SK-N-SH (cell line): ENCODE measurements at regions not wholly inside any gene's neighbourhood (a gene's known extent, or its start where the extent isn't known, plus 50 kb on each side); places are given as distances from the start of the nearest gene placed in this dataset.

Experiments used
- CTCF ChIA-PET: fragments of 300-600, 350-600 bp; formaldehyde crosslinking; extraction: SDS; loops from one replicate; lab custom pipeline; 2021; lab: Yijun Ruan, JAX
- POLR2A ChIA-PET: fragments of 350-600 bp; sonication (Branson Sonifier 250); formaldehyde crosslinking; extraction: SDS; loops from one replicate; lab custom pipeline; 2020; ENCODE audit warnings: antibody characterized with exemption, inconsistent platforms; lab: Yijun Ruan, JAX
- DNase-seq: peaks from one replicate; pipeline ENCODE4 v3.0.0; 2012
- H2AFZ ChIP-seq: fragments of 200-600 bp; sonication (generic); 2 replicates; pipeline ENCODE4 v1.8.1; 2016; ENCODE audit warnings: antibody characterized with exemption, mild to moderate bottlenecking, low read depth
- H3F3A ChIP-seq: fragments of 200-600 bp; sonication (generic); replicated peaks from 2 replicates; pipeline ENCODE3; 2016; ENCODE audit warnings: antibody characterized with exemption, mild to moderate bottlenecking; ENCODE audit not compliant: insufficient read depth
- H3K27ac ChIP-seq, 2 experiments: fragments of 200-500 bp in 1 of 2; fragments of 200-600 bp in 1 of 2; sonication (Bioruptor generic) in 1 of 2; sonication (generic), shearing (Covaris generic) in 1 of 2; 2 replicates each; pipeline versions ENCODE4 v1.5.1 to v1.6.1; 2014 to 2016; ENCODE audit warnings: low read depth in 2 of 2, inconsistent platforms in 1 of 2, low read length in 1 of 2, mild to moderate bottlenecking in 1 of 2, mixed read lengths in 1 of 2
- H3K27me3 ChIP-seq: fragments of 200-600 bp; sonication (generic), shearing (Covaris generic); 2 replicates; pipeline ENCODE4 v1.6.1; 2016; ENCODE audit warnings: mixed run types; ENCODE audit not compliant: insufficient read depth
- H3K36me3 ChIP-seq, 2 experiments: fragments of 200-500 bp in 1 of 2; fragments of 200-600 bp in 1 of 2; sonication (Bioruptor generic) in 1 of 2; sonication (generic) in 1 of 2; replicated peaks in 1 of 2; 2 replicates each; pipeline versions ENCODE3 to v1.5.1; 2014 to 2016; ENCODE audit warnings: low read length in 1 of 2, mild to moderate bottlenecking in 1 of 2; ENCODE audit not compliant: insufficient read depth in 2 of 2, control insufficient read depth in 1 of 2
- H3K4me1 ChIP-seq, 2 experiments: fragments of 200-500 bp in 1 of 2; fragments of 200-600 bp in 1 of 2; sonication (Bioruptor generic) in 1 of 2; sonication (generic), shearing (Covaris generic) in 1 of 2; 2 replicates each; pipeline versions ENCODE4 v1.5.1 to v1.6.1; 2014 to 2016; ENCODE audit warnings: low read depth in 1 of 2, low read length in 1 of 2, mixed run types in 1 of 2; ENCODE audit not compliant: insufficient read depth in 2 of 2, control insufficient read depth in 1 of 2
- H3K4me2 ChIP-seq: fragments of 200-600 bp; sonication (generic), shearing (Covaris generic); 2 replicates; pipeline ENCODE4 v1.6.1; 2017; ENCODE audit warnings: mixed run types
- H3K4me3 ChIP-seq, 2 experiments: fragments of 200-500 bp in 1 of 2; fragments of 200-600 bp in 1 of 2; sonication (Bioruptor generic) in 1 of 2; sonication (generic), shearing (Covaris generic) in 1 of 2; 2 replicates each; pipeline versions ENCODE4 v1.5.1 to v1.8.1; 2014 to 2016; ENCODE audit warnings: low read depth in 2 of 2, inconsistent platforms in 1 of 2, low read length in 1 of 2, mild to moderate bottlenecking in 1 of 2, mixed read lengths in 1 of 2, moderate library complexity in 1 of 2
- H3K79me2 ChIP-seq: fragments of 200-600 bp; sonication (generic); 2 replicates; pipeline ENCODE4 v1.8.1; 2017; ENCODE audit warnings: mild to moderate bottlenecking; ENCODE audit not compliant: insufficient read depth
- H3K9ac ChIP-seq: fragments of 200-600 bp; sonication (generic); 2 replicates; pipeline ENCODE4 v1.6.1; 2017; ENCODE audit warnings: mixed run types
- H3K9me2 ChIP-seq: fragments of 200-600 bp; sonication (generic); 2 replicates; pipeline ENCODE4 v1.6.1; 2017; ENCODE audit warnings: mixed run types
- H3K9me3 ChIP-seq: fragments of 200-600 bp; sonication (generic); 2 replicates; pipeline ENCODE4 v1.6.1; 2017; ENCODE audit warnings: mixed run types, mild to moderate bottlenecking, moderate library complexity
- H4K20me1 ChIP-seq: fragments of 200-600 bp; sonication (generic); 2 replicates; pipeline ENCODE4 v1.6.1; 2017; ENCODE audit warnings: mild to moderate bottlenecking, mixed run types; ENCODE audit not compliant: insufficient read depth
- ELF1 ChIP-seq: IDR thresholded peaks from 2 replicates; pipeline ENCODE4 v1.4.0; 2012
- EZH2phosphoT487 ChIP-seq: fragments of 200-600 bp; sonication (generic); IDR thresholded peaks from 2 replicates; pipeline ENCODE4 v1.6.1; 2017; ENCODE audit warnings: low read depth, mixed run types, mild to moderate bottlenecking, antibody characterized with exemption, moderate library complexity, borderline replicate concordance
- FOXM1 ChIP-seq: IDR thresholded peaks from 2 replicates; pipeline ENCODE4 v1.4.0; 2012; ENCODE audit warnings: low read depth, mild to moderate bottlenecking
- GABPA ChIP-seq: IDR thresholded peaks from 2 replicates; pipeline ENCODE4 v1.4.0; 2012; ENCODE audit warnings: low read depth, mild to moderate bottlenecking
- MXI1 ChIP-seq: IDR thresholded peaks from 2 replicates; pipeline ENCODE4 v1.6.1; 2012; ENCODE audit warnings: mild to moderate bottlenecking, low read depth, low read length, improper control_type of control experiment
- NFIC ChIP-seq: IDR thresholded peaks from 2 replicates; pipeline ENCODE4 v1.4.0; 2012; ENCODE audit warnings: borderline replicate concordance
- RCOR1 ChIP-seq: fragments of 150-350 bp; IDR thresholded peaks from 2 replicates; pipeline ENCODE4 v1.6.1; 2017; ENCODE audit warnings: antibody characterized with exemption, low read length
- RFX5 ChIP-seq: IDR thresholded peaks from 2 replicates; pipeline ENCODE4 v1.6.1; 2012; ENCODE audit warnings: mild to moderate bottlenecking, improper control_type of control experiment, low read length
- SMC3 ChIP-seq: IDR thresholded peaks from 2 replicates; pipeline ENCODE4 v1.6.1; 2012; ENCODE audit warnings: low read depth, low read length, improper control_type of control experiment
- TAF1 ChIP-seq: IDR thresholded peaks from 2 replicates; pipeline ENCODE4 v1.6.1; 2012; ENCODE audit warnings: low read depth, mild to moderate bottlenecking, low read length, moderate library complexity, borderline replicate concordance
- TCF12 ChIP-seq: IDR thresholded peaks from 2 replicates; pipeline ENCODE4 v1.4.0; 2012
- TEAD4 ChIP-seq: IDR thresholded peaks from 2 replicates; pipeline ENCODE4 v1.4.0; 2012; ENCODE audit warnings: mild to moderate bottlenecking, borderline replicate concordance; ENCODE audit not compliant: insufficient read depth
- WGBS: methylation state at CpG from one replicate; pipeline ENCODE4 v1.1.6; 2017; ENCODE audit warnings: low lambda C conversion rate; 5-methylcytosine and 5-hydroxymethylcytosine counted together
- TF ChIP-seq, protein P1 (sequence below): IDR thresholded peaks from 2 replicates; pipeline ENCODE4; 2012
- TF ChIP-seq, protein P2 (sequence below): IDR thresholded peaks from 2 replicates; pipeline ENCODE4 v1.6.1; 2012; ENCODE audit warnings: mild to moderate bottlenecking, low read depth, low read length, moderate library complexity

DNA sequence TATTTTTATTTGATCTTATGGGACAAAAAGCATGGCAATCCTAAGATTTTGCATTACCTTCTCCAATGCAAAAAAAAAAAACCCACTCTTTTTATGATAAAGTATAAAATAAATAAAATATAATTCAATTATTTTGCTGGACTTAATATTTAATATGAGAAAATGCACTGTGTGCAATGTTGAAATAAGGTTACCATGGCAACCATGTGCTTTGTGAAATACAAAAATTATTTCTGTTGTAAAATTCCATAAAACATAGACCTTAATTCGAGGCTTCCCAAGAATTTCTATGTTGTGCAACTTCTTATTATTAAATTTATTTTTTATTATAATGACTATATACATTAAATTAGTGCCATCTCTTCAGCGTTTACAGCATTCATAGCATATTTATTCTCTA lies 989.5 kb downstream of the MRPL39 start:
- Histone ChIP-seq H4K20me1 (no peaks in the 10 kb centered on the region), H3K36me3 (no peaks in the 10 kb centered on the region), H3K27ac (no peak overlapping the region), H3K9ac (no peak overlapping the region), H3F3A (no peaks in the 10 kb centered on the region), H3K27me3 (no peaks in the 10 kb centered on the region), H3K9me2 (no peaks in the 10 kb centered on the region), H2AFZ (no peak overlapping the region), H3K4me3 (no peak overlapping the region), H3K4me2 (no peak overlapping the region), H3K9me3 (no peaks in the 10 kb centered on the region), H3K4me1 (no peaks in the 10 kb centered on the region), H3K79me2 (no peaks in the 10 kb centered on the region)
- no peak for DNase-seq
- TF ChIP-seq, protein P1, sequence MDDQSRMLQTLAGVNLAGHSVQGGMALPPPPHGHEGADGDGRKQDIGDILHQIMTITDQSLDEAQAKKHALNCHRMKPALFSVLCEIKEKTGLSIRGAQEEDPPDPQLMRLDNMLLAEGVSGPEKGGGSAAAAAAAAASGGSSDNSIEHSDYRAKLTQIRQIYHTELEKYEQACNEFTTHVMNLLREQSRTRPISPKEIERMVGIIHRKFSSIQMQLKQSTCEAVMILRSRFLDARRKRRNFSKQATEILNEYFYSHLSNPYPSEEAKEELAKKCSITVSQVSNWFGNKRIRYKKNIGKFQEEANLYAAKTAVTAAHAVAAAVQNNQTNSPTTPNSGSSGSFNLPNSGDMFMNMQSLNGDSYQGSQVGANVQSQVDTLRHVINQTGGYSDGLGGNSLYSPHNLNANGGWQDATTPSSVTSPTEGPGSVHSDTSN, result no peak
- TF ChIP-seq GABPA (no peak), TEAD4 (no peak), EZH2phosphoT487 (no peak), RFX5 (no peak), TAF1 (no peak), SMC3 (no peak), RCOR1 (no peak)
- 44% methylated on average over 2 of the region's 2 CpGs for WGBS
- POLR2A ChIA-PET, result no interaction called here
- CTCF ChIA-PET, result no interaction called here

DNA sequence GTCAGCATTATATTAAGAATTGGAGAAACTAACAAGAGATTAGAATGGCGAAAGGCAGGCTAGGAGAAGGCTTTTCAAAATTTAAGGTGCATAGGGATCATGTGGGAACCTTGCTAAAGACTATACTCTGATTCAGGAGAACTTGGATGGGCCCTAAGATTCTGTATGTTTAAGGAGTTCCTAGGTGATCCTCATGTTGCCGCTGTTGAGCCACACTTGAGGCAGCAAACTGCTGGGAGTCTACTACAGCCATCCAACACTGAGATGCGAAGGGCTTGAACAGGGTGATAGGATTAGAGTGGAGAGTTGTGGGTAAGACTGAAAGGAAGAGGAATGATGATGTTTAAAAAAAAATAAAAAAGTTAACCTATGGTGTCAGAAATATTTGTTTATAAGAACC lies 1013.2 kb downstream of the MRPL39 start:
- POLR2A ChIA-PET, result no interaction called here
- TF ChIP-seq FOXM1 (no peak), RCOR1 (no peak), NFIC (no peak), TCF12 (no peak), EZH2phosphoT487 (no peak), ELF1 (no peak), MXI1 (no peak)
- TF ChIP-seq, protein P2, sequence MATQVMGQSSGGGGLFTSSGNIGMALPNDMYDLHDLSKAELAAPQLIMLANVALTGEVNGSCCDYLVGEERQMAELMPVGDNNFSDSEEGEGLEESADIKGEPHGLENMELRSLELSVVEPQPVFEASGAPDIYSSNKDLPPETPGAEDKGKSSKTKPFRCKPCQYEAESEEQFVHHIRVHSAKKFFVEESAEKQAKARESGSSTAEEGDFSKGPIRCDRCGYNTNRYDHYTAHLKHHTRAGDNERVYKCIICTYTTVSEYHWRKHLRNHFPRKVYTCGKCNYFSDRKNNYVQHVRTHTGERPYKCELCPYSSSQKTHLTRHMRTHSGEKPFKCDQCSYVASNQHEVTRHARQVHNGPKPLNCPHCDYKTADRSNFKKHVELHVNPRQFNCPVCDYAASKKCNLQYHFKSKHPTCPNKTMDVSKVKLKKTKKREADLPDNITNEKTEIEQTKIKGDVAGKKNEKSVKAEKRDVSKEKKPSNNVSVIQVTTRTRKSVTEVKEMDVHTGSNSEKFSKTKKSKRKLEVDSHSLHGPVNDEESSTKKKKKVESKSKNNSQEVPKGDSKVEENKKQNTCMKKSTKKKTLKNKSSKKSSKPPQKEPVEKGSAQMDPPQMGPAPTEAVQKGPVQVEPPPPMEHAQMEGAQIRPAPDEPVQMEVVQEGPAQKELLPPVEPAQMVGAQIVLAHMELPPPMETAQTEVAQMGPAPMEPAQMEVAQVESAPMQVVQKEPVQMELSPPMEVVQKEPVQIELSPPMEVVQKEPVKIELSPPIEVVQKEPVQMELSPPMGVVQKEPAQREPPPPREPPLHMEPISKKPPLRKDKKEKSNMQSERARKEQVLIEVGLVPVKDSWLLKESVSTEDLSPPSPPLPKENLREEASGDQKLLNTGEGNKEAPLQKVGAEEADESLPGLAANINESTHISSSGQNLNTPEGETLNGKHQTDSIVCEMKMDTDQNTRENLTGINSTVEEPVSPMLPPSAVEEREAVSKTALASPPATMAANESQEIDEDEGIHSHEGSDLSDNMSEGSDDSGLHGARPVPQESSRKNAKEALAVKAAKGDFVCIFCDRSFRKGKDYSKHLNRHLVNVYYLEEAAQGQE, result no peak
- TF ChIP-seq, protein P1, result no peak
- H3F3A ChIP-seq, result no peaks in the 10 kb centered on the region
- H3K27me3 ChIP-seq, result no peaks in the 10 kb centered on the region
- no peaks in the 10 kb centered on the region for H3K36me3 ChIP-seq
- H3K9me3 ChIP-seq, result no peaks in the 10 kb centered on the region
- 83% methylated on average over 3 of the region's 3 CpGs for WGBS
- no peaks in the 10 kb centered on the region for H4K20me1 ChIP-seq
- no peak for DNase-seq
- no peak overlapping the region for H2AFZ ChIP-seq
- H3K4me2 ChIP-seq, result no peak overlapping the region
- no peak overlapping the region for H3K27ac ChIP-seq
- no peak overlapping the region for H3K9ac ChIP-seq
- H3K4me1 ChIP-seq, result no peaks in the 10 kb centered on the region
- no peaks in the 10 kb centered on the region for H3K79me2 ChIP-seq
- H3K9me2 ChIP-seq, result no peaks in the 10 kb centered on the region
- CTCF ChIA-PET, result no interaction called here
- no peak overlapping the region for H3K4me3 ChIP-seq
